EL (cell line): ENCODE measurements at regions not wholly inside any gene's neighbourhood (a gene's known extent, or its start where the extent isn't known, plus 50 kb on each side); places are given as distances from the start of the nearest gene placed in this dataset.
"Not testable (repeated sequence)": the region's sequence is repeated elsewhere in the genome, so short reads cannot be mapped to it uniquely, and the experiment has no call there.

ENCODE experiments used
- DNase-seq: peaks from one replicate; pipeline ENCODE4 v3.0.0-alpha.2; 2016

- DNase-seq, result no peak
These were observed 421.0 kb upstream of the ZNF717 start for GRCh38 chr3:76206346-76206745.

GRCh38 chr3:76212679-76213078, 427.3 kb upstream of the ZNF717 start:
- DNase-seq, result no peak

- no peak for DNase-seq
These were observed 436.9 kb upstream of the ZNF717 start for GRCh38 chr3:76222201-76222600.

- no peak for DNase-seq
These were observed 445.9 kb upstream of the ZNF717 start for GRCh38 chr3:76231258-76231657.

- DNase-seq, result no peak
These were observed 457.8 kb upstream of the ZNF717 start for GRCh38 chr3:76242886-76243753.

- no peak for DNase-seq
These were observed 459.7 kb upstream of the ZNF717 start for GRCh38 chr3:76245073-76245472.

- no peak for DNase-seq
These were observed 460.3 kb upstream of the ZNF717 start for GRCh38 chr3:76245622-76246021.

GRCh38 chr3:76264496-76264895, 479.1 kb upstream of the ZNF717 start:
- no peak for DNase-seq

GRCh38 chr3:76264911-76265310, 479.6 kb upstream of the ZNF717 start:
- DNase-seq, result no peak

GRCh38 chr3:76266511-76266910, 481.2 kb upstream of the ZNF717 start:
- no peak for DNase-seq

GRCh38 chr3:76267851-76268380, 482.6 kb upstream of the ZNF717 start:
- DNase-seq, result no peak

- no peak for DNase-seq
These were observed 508.5 kb upstream of the ZNF717 start for GRCh38 chr3:76293856-76294255.

- no peak for DNase-seq
These were observed 515.4 kb upstream of the ZNF717 start for GRCh38 chr3:76300746-76301145.

- DNase-seq, result no peak
These were observed 522.2 kb upstream of the ZNF717 start for GRCh38 chr3:76307556-76307955.

GRCh38 chr3:76308541-76308940, 523.2 kb upstream of the ZNF717 start:
- no peak for DNase-seq

- no peak for DNase-seq
These were observed 524.7 kb upstream of the ZNF717 start for GRCh38 chr3:76310089-76310488.

- no peak for DNase-seq
These were observed 525.3 kb upstream of the ZNF717 start for GRCh38 chr3:76310667-76311066.

GRCh38 chr3:76311941-76312340, 526.6 kb upstream of the ZNF717 start:
- no peak for DNase-seq

- not testable (repeated sequence) for DNase-seq
These were observed 530.6 kb upstream of the ZNF717 start for GRCh38 chr3:76315906-76316305.

- DNase-seq, result no peak
These were observed 536.3 kb upstream of the ZNF717 start for GRCh38 chr3:76321614-76322013.

- DNase-seq, result no peak
These were observed 538.8 kb upstream of the ZNF717 start for GRCh38 chr3:76324101-76324500.

- DNase-seq, result no peak
These were observed 560.5 kb upstream of the ZNF717 start for GRCh38 chr3:76345878-76346277.

- DNase-seq, result no peak
These were observed 561.3 kb upstream of the ZNF717 start for GRCh38 chr3:76346690-76347089.

- DNase-seq, result no peak
These were observed 564.5 kb upstream of the ZNF717 start for GRCh38 chr3:76349715-76350480.
